Colonic mucosa (tissue), 4 donors: ENCODE measurements at regions not wholly inside any gene's neighbourhood (a gene's known extent, or its start where the extent isn't known, plus 50 kb on each side); places are given as distances from the start of the nearest gene placed in this dataset.
"Not testable (repeated sequence)": the region's sequence is repeated elsewhere in the genome, so short reads cannot be mapped to it uniquely, and the experiment has no call there.

Experiments
- DNase-seq: peaks from one replicate; pipeline ENCODE4 v3.0.0-alpha.2; 2020
- H3K27ac ChIP-seq: fragments of 200-600 bp; one replicate; pipeline ENCODE4 v1.8.0; 2021
- H3K27me3 ChIP-seq: fragments of 200-600 bp; one replicate; pipeline ENCODE4 v1.8.0; 2021
- H3K36me3 ChIP-seq: fragments of 200-600 bp; one replicate; pipeline ENCODE4 v1.8.0; 2021
- H3K4me1 ChIP-seq: fragments of 200-600 bp; one replicate; pipeline ENCODE4 v1.8.0; 2021; ENCODE audit warnings: mild to moderate bottlenecking
- H3K4me3 ChIP-seq: fragments of 200-600 bp; one replicate; pipeline ENCODE4 v1.8.0; 2021
- H3K9ac ChIP-seq, 2 donors: one replicate each; pipeline ENCODE4 v1.7.0; 2013; ENCODE audit warnings: control low read depth in 2 of 2, low read depth in 2 of 2, low read length in 2 of 2
- H3K9me3 ChIP-seq: fragments of 200-600 bp; one replicate; pipeline ENCODE4 v1.8.0; 2021
- intact Hi-C: fragments of 100-400 bp; cut with DNase I; formaldehyde crosslinking; loops from one replicate; pipeline ENCODE4 v1.14.1; 2022
- TF ChIP-seq, protein P1 (sequence below): fragments of 200-600 bp; IDR thresholded peaks from one replicate; pipeline ENCODE4 v1.8.0; 2022; ENCODE audit warnings: antibody characterized with exemption, mild to moderate bottlenecking
- donor health status: healthy.
- donor health status: DM: no; HTN: no; CAD: no.
- donor health status: DM: no; HTN: no; CAD: no.

GRCh38 chr2:187188783-187189631 lies 259.0 kb downstream of the CALCRL start:
- Histone ChIP-seq H3K27ac (no peak overlapping the region), H3K9ac (no peak overlapping the region), H3K27me3 (no peaks in the 10 kb centered on the region), H3K4me3 (no peak overlapping the region), H3K9me3 (no peaks in the 10 kb centered on the region), H3K36me3 (no peaks in the 10 kb centered on the region), H3K4me1 (no peaks in the 10 kb centered on the region)
- TF ChIP-seq, protein P1, sequence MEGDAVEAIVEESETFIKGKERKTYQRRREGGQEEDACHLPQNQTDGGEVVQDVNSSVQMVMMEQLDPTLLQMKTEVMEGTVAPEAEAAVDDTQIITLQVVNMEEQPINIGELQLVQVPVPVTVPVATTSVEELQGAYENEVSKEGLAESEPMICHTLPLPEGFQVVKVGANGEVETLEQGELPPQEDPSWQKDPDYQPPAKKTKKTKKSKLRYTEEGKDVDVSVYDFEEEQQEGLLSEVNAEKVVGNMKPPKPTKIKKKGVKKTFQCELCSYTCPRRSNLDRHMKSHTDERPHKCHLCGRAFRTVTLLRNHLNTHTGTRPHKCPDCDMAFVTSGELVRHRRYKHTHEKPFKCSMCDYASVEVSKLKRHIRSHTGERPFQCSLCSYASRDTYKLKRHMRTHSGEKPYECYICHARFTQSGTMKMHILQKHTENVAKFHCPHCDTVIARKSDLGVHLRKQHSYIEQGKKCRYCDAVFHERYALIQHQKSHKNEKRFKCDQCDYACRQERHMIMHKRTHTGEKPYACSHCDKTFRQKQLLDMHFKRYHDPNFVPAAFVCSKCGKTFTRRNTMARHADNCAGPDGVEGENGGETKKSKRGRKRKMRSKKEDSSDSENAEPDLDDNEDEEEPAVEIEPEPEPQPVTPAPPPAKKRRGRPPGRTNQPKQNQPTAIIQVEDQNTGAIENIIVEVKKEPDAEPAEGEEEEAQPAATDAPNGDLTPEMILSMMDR, result no peak
- intact Hi-C loops, result no loop called here
- DNase-seq, result no peak

DNA sequence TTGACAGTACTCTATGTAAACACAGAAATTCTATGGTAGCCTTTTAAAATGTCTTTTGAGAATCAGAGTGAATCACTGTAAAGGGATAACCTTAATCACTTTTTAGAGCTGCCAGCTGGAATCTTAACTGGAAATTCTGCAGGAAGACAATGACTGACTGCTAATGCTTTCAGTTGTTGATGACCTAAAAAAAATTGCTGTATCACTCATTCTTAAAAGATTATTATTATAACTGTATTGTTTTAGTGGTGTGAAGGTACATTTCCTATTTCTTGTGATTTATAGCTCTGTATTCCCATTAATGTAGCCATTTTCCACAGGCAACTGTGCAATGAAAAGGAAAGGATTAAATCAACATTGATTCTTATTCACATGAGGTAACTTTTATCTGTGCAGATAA lies 260.5 kb downstream of the CALCRL start:
- no peak overlapping the region for H3K9ac ChIP-seq
- no peaks in the 10 kb centered on the region for H3K36me3 ChIP-seq
- H3K9me3 ChIP-seq, result no peaks in the 10 kb centered on the region
- DNase-seq, result no peak
- H3K27ac ChIP-seq, result no peak overlapping the region
- no peak overlapping the region for H3K4me3 ChIP-seq
- intact Hi-C loops, result no loop called here
- TF ChIP-seq, protein P1, result no peak
- H3K27me3 ChIP-seq, result no peaks in the 10 kb centered on the region
- no peaks in the 10 kb centered on the region for H3K4me1 ChIP-seq

DNA sequence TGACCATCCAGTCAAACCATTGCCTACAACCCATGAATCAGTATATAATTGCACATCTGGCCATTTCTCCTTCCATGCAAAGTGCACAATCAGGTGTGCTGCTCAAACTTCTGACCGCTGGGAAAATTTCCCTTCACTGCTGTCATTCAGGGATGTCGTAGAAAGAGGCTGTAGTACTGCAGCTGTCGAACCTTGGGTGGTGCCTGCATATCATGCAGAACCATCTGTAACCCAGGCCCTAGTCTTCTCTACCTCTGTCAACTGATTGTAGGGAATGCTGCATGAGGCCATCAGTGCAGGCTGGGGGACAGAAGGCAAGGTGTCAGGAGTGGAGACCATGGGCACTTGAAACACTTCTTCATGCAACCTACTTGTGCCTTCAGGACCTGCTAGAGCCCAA lies 267.5 kb downstream of the CALCRL start:
- Histone ChIP-seq H3K27me3 (no peaks in the 10 kb centered on the region), H3K27ac (no peak overlapping the region), H3K9me3 (no peaks in the 10 kb centered on the region), H3K36me3 (no peaks in the 10 kb centered on the region), H3K9ac (no peak overlapping the region), H3K4me1 (no peaks in the 10 kb centered on the region), H3K4me3 (no peak overlapping the region)
- no peak for DNase-seq
- intact Hi-C loops, result no loop called here
- TF ChIP-seq, protein P1, result no peak

DNA sequence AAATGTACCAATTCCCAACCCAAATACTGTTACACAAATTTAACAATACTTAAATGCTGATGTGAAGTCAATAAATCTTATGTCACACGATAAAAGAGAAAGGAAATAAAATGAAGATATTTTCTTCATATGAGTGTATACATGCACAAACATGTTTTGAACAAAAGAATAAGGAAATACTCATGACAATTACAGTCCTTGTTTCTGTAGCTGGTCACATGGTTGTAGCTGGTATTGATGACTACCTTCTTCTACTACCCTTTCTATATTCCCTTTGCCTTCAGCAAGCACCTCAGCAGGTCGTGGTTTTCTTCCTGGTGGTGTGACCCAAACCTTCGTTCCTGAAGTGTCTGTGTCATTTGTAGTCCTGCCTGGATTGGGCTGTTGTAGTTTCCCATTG lies 269.2 kb downstream of the CALCRL start:
- intact Hi-C loops, DNase-seq, H3K4me3 ChIP-seq, H3K27me3 ChIP-seq, H3K36me3 ChIP-seq, H3K9me3 ChIP-seq, H3K9ac ChIP-seq, H3K4me1 ChIP-seq, H3K27ac ChIP-seq: not testable (repeated sequence)

DNA sequence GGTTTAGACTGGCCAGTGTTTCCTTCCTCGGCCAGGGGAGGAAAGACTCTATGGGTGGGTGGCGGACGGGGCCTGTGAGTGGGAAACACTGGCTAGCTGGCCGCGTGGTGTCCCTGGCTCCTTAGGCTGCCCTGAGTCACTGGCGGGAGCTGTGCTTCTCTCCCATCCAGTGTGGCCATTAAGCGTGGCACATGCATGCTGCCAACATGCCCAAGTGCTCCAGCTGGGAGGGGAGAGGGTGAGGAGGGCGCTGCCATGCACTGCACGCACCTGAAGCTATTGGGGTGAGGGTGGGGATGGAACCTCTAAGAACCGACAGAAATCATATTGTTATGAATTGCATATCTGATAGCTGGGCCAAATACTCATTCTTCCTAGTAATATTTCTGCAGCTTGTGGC lies 270.8 kb downstream of the CALCRL start:
- Histone ChIP-seq H3K9me3 (no peaks in the 10 kb centered on the region), H3K4me1 (no peaks in the 10 kb centered on the region), H3K4me3 (no peak overlapping the region), H3K9ac (no peak overlapping the region), H3K36me3 (no peaks in the 10 kb centered on the region), H3K27me3 (no peaks in the 10 kb centered on the region), H3K27ac (no peak overlapping the region)
- DNase-seq, result no peak
- intact Hi-C loops, result no loop called here
- TF ChIP-seq, protein P1, result no peak

DNA sequence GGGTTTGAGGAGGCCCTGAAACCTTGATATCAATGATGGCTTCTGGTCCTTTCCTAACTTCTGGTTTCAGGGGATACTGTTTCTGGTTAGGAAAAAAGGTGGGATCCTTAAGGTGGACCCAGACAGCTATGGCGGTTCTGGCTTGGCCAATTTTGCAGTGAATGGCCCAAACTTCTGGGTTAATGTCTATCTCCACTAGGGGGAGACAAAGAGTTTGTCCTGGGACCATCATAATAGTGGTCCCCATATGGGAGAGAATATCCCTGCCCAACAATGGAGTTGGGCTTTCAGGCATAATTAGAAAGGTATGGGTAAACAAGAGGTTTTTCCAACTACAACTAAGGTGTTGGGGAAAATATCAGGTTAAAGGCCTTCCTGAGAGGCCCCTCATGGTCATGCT lies 273.5 kb downstream of the CALCRL start:
- DNase-seq, result no peak
- TF ChIP-seq, protein P1, result no peak
- Histone ChIP-seq H3K4me3 (no peak overlapping the region), H3K9ac (no peak overlapping the region), H3K27ac (no peak overlapping the region), H3K36me3 (no peaks in the 10 kb centered on the region), H3K9me3 (no peaks in the 10 kb centered on the region), H3K27me3 (no peaks in the 10 kb centered on the region), H3K4me1 (no peaks in the 10 kb centered on the region)
- intact Hi-C loops, result no loop called here
